PC-3 (cell line): ENCODE measurements at regions not wholly inside any gene's neighbourhood (a gene's known extent, or its start where the extent isn't known, plus 50 kb on each side); places are given as distances from the start of the nearest gene placed in this dataset.

Experiments used
- ATAC-seq: fragments of 200-7000 bp; cut with Tn5 transposase; 2 replicates; pipeline ENCODE4 v1.9.1; 2020; ENCODE audit warnings: mild to moderate bottlenecking, moderate library complexity
- BruUV-seq: library from RNA; stranded (reverse); fragments of 400-500 nt; replicated peaks from 2 replicates; lab custom pipeline; 2021; lab: Mats Ljungman, UMichigan
- CTCF ChIA-PET: fragments of 300-600 bp; sonication (Branson Sonifier 250); formaldehyde crosslinking; loops from one replicate; lab custom pipeline; 2022; ENCODE audit warnings: antibody characterized with exemption; lab: Charles Lee
- POLR2A ChIA-PET: fragments of 300-600 bp; sonication (Branson Sonifier 250); formaldehyde crosslinking; loops from one replicate; lab custom pipeline; 2022; ENCODE audit warnings: antibody characterized with exemption; ENCODE audit not compliant: unreplicated experiment; lab: Charles Lee
- DNase-seq: peaks from one replicate; pipeline ENCODE4 v3.0.0-alpha.2; 2015
- H2AFZ ChIP-seq: fragments of 300-600 bp; sonication (generic); 2 replicates; pipeline ENCODE4 v1.6.0; 2016; ENCODE audit warnings: antibody characterized with exemption, low read length
- H3F3A ChIP-seq: fragments of 300-600 bp; sonication (generic); one replicate; pipeline ENCODE4 v1.6.0; 2017; ENCODE audit warnings: antibody characterized with exemption, low read length, control low read depth, mild to moderate bottlenecking; ENCODE audit not compliant: unreplicated experiment
- H3K27ac ChIP-seq: fragments of 300-600 bp; sonication (generic); 2 replicates; pipeline ENCODE4 v1.5.1; 2016; ENCODE audit warnings: mild to moderate bottlenecking, low read length
- H3K27me3 ChIP-seq: fragments of 300-600 bp; sonication (generic); 2 replicates; pipeline ENCODE4 v1.6.1; 2016; ENCODE audit warnings: low read length, mixed read lengths
- H3K36me3 ChIP-seq: fragments of 300-600 bp; sonication (generic); 2 replicates; pipeline ENCODE4 v1.6.1; 2016; ENCODE audit warnings: low read depth, mixed run types, low read length, mixed read lengths
- H3K4me1 ChIP-seq: fragments of 300-600 bp; sonication (generic); 2 replicates; pipeline ENCODE4 v1.5.1; 2016; ENCODE audit warnings: low read length; ENCODE audit not compliant: insufficient read depth
- H3K4me2 ChIP-seq: fragments of 300-600 bp; sonication (generic); 2 replicates; pipeline ENCODE4 v1.6.0; 2016; ENCODE audit warnings: low read length
- H3K4me3 ChIP-seq: fragments of 300-600 bp; sonication (generic); 2 replicates; pipeline ENCODE4 v1.5.1; 2016; ENCODE audit warnings: mild to moderate bottlenecking, low read length, mixed read lengths
- H3K79me2 ChIP-seq: fragments of 300-600 bp; sonication (generic); 2 replicates; pipeline ENCODE4 v1.6.1; 2017; ENCODE audit warnings: low read length, mixed read lengths
- H3K9ac ChIP-seq: fragments of 300-600 bp; sonication (generic); 2 replicates; pipeline ENCODE4 v1.6.0; 2016; ENCODE audit warnings: mild to moderate bottlenecking, low read length
- H3K9me2 ChIP-seq: fragments of 300-600 bp; sonication (generic); replicated peaks from 2 replicates; pipeline ENCODE4 v1.6.1; 2016; ENCODE audit warnings: mixed run types, low read length, mixed read lengths
- H3K9me3 ChIP-seq: fragments of 300-600 bp; sonication (generic); 2 replicates; pipeline ENCODE4 v1.6.1; 2016; ENCODE audit warnings: low read length, mixed read lengths
- H4K20me1 ChIP-seq: fragments of 300-600 bp; sonication (generic); 2 replicates; pipeline ENCODE4 v1.6.1; 2016; ENCODE audit warnings: low read length, mixed read lengths
- CTCF ChIP-seq: fragments of 300-600 bp; sonication (generic); conservative IDR thresholded peaks from 2 replicates; pipeline ENCODE4 v1.5.1; 2017; ENCODE audit warnings: antibody characterized with exemption, low read depth, mild to moderate bottlenecking, low read length
- EZH2 ChIP-seq: fragments of 300-600 bp; sonication (generic); IDR thresholded peaks from one replicate; pipeline ENCODE4 v1.6.1; 2017; ENCODE audit warnings: antibody characterized with exemption, mild to moderate bottlenecking, low read length; ENCODE audit not compliant: unreplicated experiment
- EZH2phosphoT487 ChIP-seq: fragments of 300-600 bp; sonication (generic); IDR thresholded peaks from 2 replicates; pipeline ENCODE4 v1.6.1; 2018; ENCODE audit warnings: mild to moderate bottlenecking, antibody characterized with exemption, low read length, borderline replicate concordance
- intact Hi-C: fragments of 100-400 bp; cut with micrococcal nuclease; formaldehyde crosslinking; loops from 2 replicates; pipeline ENCODE4 v1.9.0; 2023

GRCh38 chr2:16115291-16115690 lies 174.9 kb downstream of the MYCN start:
- DNase-seq = no peak
- Histone ChIP-seq H3K9me3 (no peaks in the 10 kb centered on the region), H3K9ac (no peak overlapping the region), H3K4me2 (no peak overlapping the region), H3K9me2 (no peaks in the 10 kb centered on the region), H3K27me3 (no peaks in the 10 kb centered on the region), H4K20me1 (no peaks in the 10 kb centered on the region), H3F3A (no peaks in the 10 kb centered on the region), H3K36me3 (no peaks in the 10 kb centered on the region), H3K79me2 (no peaks in the 10 kb centered on the region), H3K4me1 (no peaks in the 10 kb centered on the region), H3K27ac (no peak overlapping the region), H2AFZ (no peak overlapping the region), H3K4me3 (no peak overlapping the region)
- ChIA-PET POLR2A (no interaction called here), CTCF (no interaction called here)
- TF ChIP-seq EZH2phosphoT487 = no peak
- no peak for TF ChIP-seq EZH2
- TF ChIP-seq CTCF = no peak
- BruUV-seq = no TSS peak
- intact Hi-C loops = no loop called here
- ATAC-seq = no peak

- H3K79me2 ChIP-seq = no peaks in the 10 kb centered on the region
- no peak for ATAC-seq
These were observed 174.5 kb downstream of the MYCN start for GRCh38 chr2:16114836-16115235.

More at GRCh38 chr2:16114836-16115235, 174.5 kb downstream of the MYCN start:
- H3K4me3 ChIP-seq = no peak overlapping the region
- no peaks in the 10 kb centered on the region for H3K4me1 ChIP-seq
- no peaks in the 10 kb centered on the region for H4K20me1 ChIP-seq
- no peaks in the 10 kb centered on the region for H3K9me2 ChIP-seq
- TF ChIP-seq CTCF = no peak
- no peak for TF ChIP-seq EZH2
- TF ChIP-seq EZH2phosphoT487 = no peak
- H2AFZ ChIP-seq = no peak overlapping the region
- no peak overlapping the region for H3K4me2 ChIP-seq
- intact Hi-C loops = no loop called here
- no TSS peak for BruUV-seq
- no peak overlapping the region for H3K9ac ChIP-seq
- POLR2A ChIA-PET = no interaction called here
- no peak overlapping the region for H3K27ac ChIP-seq
- no peaks in the 10 kb centered on the region for H3K9me3 ChIP-seq
- no peaks in the 10 kb centered on the region for H3K36me3 ChIP-seq
- no peak for DNase-seq
- H3K27me3 ChIP-seq = no peaks in the 10 kb centered on the region
- CTCF ChIA-PET = no interaction called here
- no peaks in the 10 kb centered on the region for H3F3A ChIP-seq
